Left renal cortex interstitium (tissue), 4 donors: ENCODE measurements at regions not wholly inside any gene's neighbourhood (a gene's known extent, or its start where the extent isn't known, plus 50 kb on each side); places are given as distances from the start of the nearest gene placed in this dataset.

Experiments
- DNase-seq, 4 donors: peaks; one replicate each; pipeline ENCODE4 v3.0.0-alpha.2; 2013; ENCODE audit warnings: low read depth in 4 of 4, low spot score in 2 of 4, missing footprints in 1 of 4

GRCh38 chr3:137061186-137061585 lies 103.4 kb downstream of the IL20RB start:
- no peak for DNase-seq

- DNase-seq = no peak
Observed at GRCh38 chr3:137062250-137062649, 104.5 kb downstream of the IL20RB start.

GRCh38 chr3:137065381-137065780 lies 107.6 kb downstream of the IL20RB start:
- DNase-seq = no peak

GRCh38 chr3:137066092-137066491 lies 108.3 kb downstream of the IL20RB start:
- no peak for DNase-seq

GRCh38 chr3:137071104-137071503 lies 113.3 kb downstream of the IL20RB start:
- DNase-seq = no peak

GRCh38 chr3:137075020-137075419 lies 117.2 kb downstream of the IL20RB start:
- DNase-seq = no peak

GRCh38 chr3:137078040-137078439 lies 120.3 kb downstream of the IL20RB start:
- DNase-seq = no peak

GRCh38 chr3:137079571-137079970 lies 121.8 kb downstream of the IL20RB start:
- no peak for DNase-seq

- DNase-seq = no peak
Observed at GRCh38 chr3:137081711-137082110, 123.9 kb downstream of the IL20RB start.

GRCh38 chr3:137082763-137083162 lies 125.0 kb downstream of the IL20RB start:
- DNase-seq = no peak

GRCh38 chr3:137083332-137083731 lies 125.5 kb downstream of the IL20RB start:
- no peak for DNase-seq

- DNase-seq = no peak
Observed at GRCh38 chr3:137084586-137084985, 126.8 kb downstream of the IL20RB start.

GRCh38 chr3:137097386-137097785 lies 139.6 kb downstream of the IL20RB start:
- no peak for DNase-seq

- DNase-seq = no peak
Observed at GRCh38 chr3:137097852-137098251, 140.1 kb downstream of the IL20RB start.

GRCh38 chr3:137099364-137100219 lies 141.8 kb downstream of the IL20RB start:
- DNase-seq = no peak

- DNase-seq = no peak
Observed at GRCh38 chr3:137100326-137100725, 142.5 kb downstream of the IL20RB start.

- no peak for DNase-seq
Observed at GRCh38 chr3:137103739-137104138, 146.0 kb downstream of the IL20RB start.

GRCh38 chr3:137105277-137105977 lies 147.6 kb downstream of the IL20RB start:
- peak; percentile 36 to 75 (median 54) for DNase-seq

- DNase-seq = no peak
Observed at GRCh38 chr3:137106612-137107240, 148.9 kb downstream of the IL20RB start.

- DNase-seq = no peak
Observed at GRCh38 chr3:137108699-137109440, 151.1 kb downstream of the IL20RB start.
